ENCODE measurements at regions not wholly inside any gene's neighbourhood (a gene's known extent, or its start where the extent isn't known, plus 50 kb on each side); places are given as distances from the start of the nearest gene placed in this dataset.
"Not testable (repeated sequence)": the region's sequence is repeated elsewhere in the genome, so short reads cannot be mapped to it uniquely, and the experiment has no call there.

GRCh38 chr22:11318633-11319032 is 4209.4 kb upstream of the OR11H1 start:
- not testable (repeated sequence) for TF ChIP-seq CTCF (IDR thresholded peaks at IDR 0.05; ENCODE audit: insufficient read depth, low read length); GABPA (IDR thresholded peaks at IDR 0.05; ENCODE audit: low read depth); POLR2AphosphoS5 (IDR thresholded peaks at IDR 0.05; ENCODE audit: low read depth); REST (IDR thresholded peaks at IDR 0.05; ENCODE audit: insufficient replicate concordance, low read depth); SPI1 (IDR thresholded peaks at IDR 0.05; ENCODE audit: borderline replicate concordance, low read depth)

Measured in HL-60 (cell line).